GM21447 (cell line): ENCODE measurements at regions not wholly inside any gene's neighbourhood (a gene's known extent, or its start where the extent isn't known, plus 50 kb on each side); places are given as distances from the start of the nearest gene placed in this dataset.
"Not testable (repeated sequence)": the region's sequence is repeated elsewhere in the genome, so short reads cannot be mapped to it uniquely, and the experiment has no call there.

ENCODE experiments used
- ATAC-seq: cut with Tn5 transposase; IDR thresholded peaks from one replicate; pipeline ENCODE4 v1.9.1; 2021; ENCODE audit not compliant: unreplicated experiment

GRCh38 chr16:73108195-73108963 is 60.5 kb upstream of the ZFHX3 start:
- ATAC-seq, result no peak

DNA sequence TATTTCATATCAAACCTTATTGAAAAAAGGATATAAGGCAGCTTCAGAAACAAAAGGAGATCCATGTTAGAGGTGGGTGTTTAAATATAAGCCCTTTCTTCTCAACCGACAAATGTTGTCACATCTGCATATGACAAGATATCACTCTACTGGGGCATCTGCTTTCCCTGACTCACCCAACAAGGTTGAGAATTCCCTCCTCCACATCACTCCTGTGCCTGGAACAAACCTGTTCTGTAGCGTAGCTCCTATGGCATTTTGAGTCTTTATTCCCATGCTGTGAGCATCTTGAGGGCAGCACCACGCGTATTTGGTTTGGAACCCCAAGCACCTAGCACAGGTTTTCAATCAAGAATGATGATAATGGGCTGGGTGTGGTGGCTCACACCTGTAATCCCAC is 59.4 kb upstream of the ZFHX3 start:
- ATAC-seq, result no peak

DNA sequence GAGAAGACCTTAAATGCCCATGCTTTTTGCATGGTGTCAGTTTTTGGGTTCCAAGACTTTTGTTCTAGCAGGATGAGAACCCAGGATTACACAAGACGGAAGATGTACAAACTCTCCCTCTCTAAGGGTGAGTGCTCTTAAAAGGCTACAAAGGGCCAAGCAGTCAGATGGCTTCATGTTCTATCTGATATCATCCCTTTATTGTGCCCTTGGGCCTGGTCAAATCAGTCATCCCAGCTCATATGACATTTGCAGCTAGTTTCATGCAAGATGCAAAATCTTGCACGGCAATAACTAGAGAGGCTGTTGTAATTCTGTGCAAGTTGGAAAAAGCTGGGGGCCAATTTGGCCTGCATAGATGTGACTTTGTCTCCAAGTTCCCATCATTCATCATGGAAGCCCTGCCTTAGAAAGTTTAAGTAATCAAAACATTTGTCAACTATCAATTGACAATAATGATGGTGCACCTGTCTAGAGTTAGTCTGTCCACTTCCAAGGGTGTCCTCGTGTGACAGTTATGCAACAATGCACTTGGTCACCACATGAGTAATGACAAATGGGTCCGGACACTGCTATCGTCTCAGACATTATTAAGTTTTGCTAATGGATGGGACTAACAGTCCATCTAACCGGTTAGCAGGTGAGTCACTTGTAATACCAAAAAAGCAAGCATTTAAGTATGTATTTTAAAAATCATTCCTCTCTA is 58.6 kb upstream of the ZFHX3 start:
- no peak for ATAC-seq

GRCh38 chr16:73101568-73101967 is 53.6 kb upstream of the ZFHX3 start:
- ATAC-seq, result no peak

DNA sequence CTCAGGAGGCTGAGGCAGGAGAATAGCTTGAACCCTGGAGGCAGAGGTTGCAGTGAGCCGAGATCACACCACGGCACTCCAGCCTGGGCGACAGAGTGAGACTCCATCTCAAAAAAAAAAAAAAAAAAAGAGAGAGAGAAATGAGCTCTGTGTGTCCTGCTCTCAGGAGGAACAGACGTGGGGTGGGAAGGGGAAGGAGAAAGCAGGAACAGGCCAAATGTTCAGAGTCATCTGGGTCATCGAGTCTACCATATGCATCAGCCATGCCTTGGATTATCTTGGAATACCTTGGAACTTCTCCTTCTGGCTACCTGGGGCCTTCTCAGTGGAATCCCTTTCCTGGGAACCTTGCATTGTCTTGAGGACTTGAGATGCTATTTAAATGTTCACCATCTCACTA is 51.7 kb upstream of the ZFHX3 start:
- ATAC-seq, result not testable (repeated sequence)
